OCI-LY3 (cell line): ENCODE measurements at regions not wholly inside any gene's neighbourhood (a gene's known extent, or its start where the extent isn't known, plus 50 kb on each side); places are given as distances from the start of the nearest gene placed in this dataset.

Source experiments
- H2AFZ ChIP-seq: fragments of 200-600, 300-600 bp; shearing (Covaris generic); 2 replicates; pipeline ENCODE4 v1.6.0; 2014; ENCODE audit warnings: antibody characterized with exemption, low read depth, low read length
- H3K27ac ChIP-seq: fragments of 200-600, 300-600 bp; sonication (generic); 2 replicates; pipeline ENCODE4 v1.5.1; 2014; ENCODE audit warnings: mild to moderate bottlenecking, low read length, moderate library complexity, mixed read lengths
- H3K27me3 ChIP-seq: fragments of 200-600, 300-600 bp; sonication (generic); 2 replicates; pipeline ENCODE4 v1.6.1; 2014; ENCODE audit warnings: low read depth, low read length, mixed read lengths
- H3K36me3 ChIP-seq: fragments of 200-600, 300-600 bp; sonication (generic); replicated peaks from 2 replicates; pipeline ENCODE3; 2014; ENCODE audit warnings: low read depth, low read length, mixed read lengths
- H3K4me1 ChIP-seq: fragments of 300-600, 200-600 bp; sonication (generic); 2 replicates; pipeline ENCODE4 v1.6.1; 2014; ENCODE audit warnings: low read length, mixed read lengths
- H3K4me2 ChIP-seq: fragments of 200-600, 300-600 bp; sonication (generic); 2 replicates; pipeline ENCODE4 v1.6.1; 2014; ENCODE audit warnings: low read length, mixed read lengths
- H3K4me3 ChIP-seq: fragments of 300-600, 200-600 bp; sonication (generic); 2 replicates; pipeline ENCODE4 v1.5.1; 2014; ENCODE audit warnings: antibody characterized with exemption, mild to moderate bottlenecking, low read length, moderate library complexity
- H3K79me2 ChIP-seq: fragments of 300-600, 200-600 bp; shearing (Covaris generic); 2 replicates; pipeline ENCODE4 v1.6.1; 2014; ENCODE audit warnings: mild to moderate bottlenecking, low read length, mixed read lengths
- H3K9ac ChIP-seq: fragments of 300-600, 200-600 bp; shearing (Covaris generic); 2 replicates; pipeline ENCODE4 v1.6.0; 2014; ENCODE audit warnings: mild to moderate bottlenecking, low read length, moderate library complexity
- H3K9me3 ChIP-seq: fragments of 200-600, 300-600 bp; shearing (Covaris generic); 2 replicates; pipeline ENCODE4 v1.6.1; 2014; ENCODE audit warnings: low read length, mixed read lengths; ENCODE audit not compliant: insufficient read depth
- H4K20me1 ChIP-seq: fragments of 200-600, 300-600 bp; sonication (generic); 2 replicates; pipeline ENCODE4 v1.6.1; 2016; ENCODE audit warnings: low read length, mixed read lengths; ENCODE audit not compliant: insufficient read depth
- EZH2phosphoT487 ChIP-seq: fragments of 200-600 bp; shearing (Covaris generic); IDR thresholded peaks from 2 replicates; pipeline ENCODE4 v1.6.1; 2018; ENCODE audit warnings: antibody characterized with exemption, mixed run types, low read depth
- TF ChIP-seq, protein P1 (sequence below): fragments of 200-600, 300-600 bp; sonication (generic); IDR thresholded peaks from 2 replicates; pipeline ENCODE4 v1.5.1; 2014; ENCODE audit warnings: antibody characterized with exemption, low read length, low read depth

GRCh38 chr3:81909796-81910195, 148.4 kb upstream of the GBE1 start:
- Histone ChIP-seq H3K4me2 (peak overlapping the region; percentile 41), H3K4me1 (no peaks in the 10 kb centered on the region), H3K9ac (no peak overlapping the region), H3K9me3 (no peaks in the 10 kb centered on the region), H3K27ac (no peak overlapping the region), H3K36me3 (no peaks in the 10 kb centered on the region), H2AFZ (peak overlapping the region; percentile 50; the same call in 1 of the 2 replicates), H4K20me1 (no peaks in the 10 kb centered on the region), H3K79me2 (no peaks in the 10 kb centered on the region), H3K4me3 (no peak overlapping the region), H3K27me3 (no peaks in the 10 kb centered on the region)
- TF ChIP-seq EZH2phosphoT487 = no peak
- TF ChIP-seq, protein P1, sequence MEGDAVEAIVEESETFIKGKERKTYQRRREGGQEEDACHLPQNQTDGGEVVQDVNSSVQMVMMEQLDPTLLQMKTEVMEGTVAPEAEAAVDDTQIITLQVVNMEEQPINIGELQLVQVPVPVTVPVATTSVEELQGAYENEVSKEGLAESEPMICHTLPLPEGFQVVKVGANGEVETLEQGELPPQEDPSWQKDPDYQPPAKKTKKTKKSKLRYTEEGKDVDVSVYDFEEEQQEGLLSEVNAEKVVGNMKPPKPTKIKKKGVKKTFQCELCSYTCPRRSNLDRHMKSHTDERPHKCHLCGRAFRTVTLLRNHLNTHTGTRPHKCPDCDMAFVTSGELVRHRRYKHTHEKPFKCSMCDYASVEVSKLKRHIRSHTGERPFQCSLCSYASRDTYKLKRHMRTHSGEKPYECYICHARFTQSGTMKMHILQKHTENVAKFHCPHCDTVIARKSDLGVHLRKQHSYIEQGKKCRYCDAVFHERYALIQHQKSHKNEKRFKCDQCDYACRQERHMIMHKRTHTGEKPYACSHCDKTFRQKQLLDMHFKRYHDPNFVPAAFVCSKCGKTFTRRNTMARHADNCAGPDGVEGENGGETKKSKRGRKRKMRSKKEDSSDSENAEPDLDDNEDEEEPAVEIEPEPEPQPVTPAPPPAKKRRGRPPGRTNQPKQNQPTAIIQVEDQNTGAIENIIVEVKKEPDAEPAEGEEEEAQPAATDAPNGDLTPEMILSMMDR = no peak

- H3K9me3 ChIP-seq = no peaks in the 10 kb centered on the region
- H3K9ac ChIP-seq = no peak overlapping the region
- H3K4me1 ChIP-seq = no peaks in the 10 kb centered on the region
- H3K4me2 ChIP-seq = no peak overlapping the region
- H3K4me3 ChIP-seq = no peak overlapping the region
- TF ChIP-seq EZH2phosphoT487 = no peak
- TF ChIP-seq, protein P1 = no peak
- no peaks in the 10 kb centered on the region for H3K27me3 ChIP-seq
- no peak overlapping the region for H2AFZ ChIP-seq
- H3K36me3 ChIP-seq = no peaks in the 10 kb centered on the region
- H3K27ac ChIP-seq = no peak overlapping the region
- no peaks in the 10 kb centered on the region for H4K20me1 ChIP-seq
- no peaks in the 10 kb centered on the region for H3K79me2 ChIP-seq
These were observed 147.1 kb upstream of the GBE1 start for GRCh38 chr3:81908561-81908960.

DNA sequence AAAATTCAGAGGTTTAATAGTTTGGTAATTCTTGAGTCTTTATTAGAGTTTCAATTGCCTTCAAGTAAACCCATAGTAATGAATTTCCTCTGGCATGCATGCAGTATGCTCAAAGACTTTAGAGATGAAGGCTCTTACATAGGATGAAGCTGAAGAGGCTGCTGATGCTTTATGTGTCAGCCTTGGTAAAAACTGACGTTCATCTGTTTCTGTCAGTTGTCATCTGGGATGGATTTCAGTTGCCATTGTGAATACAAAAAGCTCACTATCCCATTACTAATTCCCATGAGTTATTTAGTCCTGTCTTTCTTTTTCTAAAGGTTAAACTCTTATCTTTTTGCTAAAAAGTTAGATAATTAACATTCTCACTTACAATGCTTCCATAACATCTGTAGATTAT, 136.9 kb upstream of the GBE1 start:
- H3K4me1 ChIP-seq = no peaks in the 10 kb centered on the region
- no peak overlapping the region for H2AFZ ChIP-seq
- H3K27ac ChIP-seq = no peak overlapping the region
- H3K4me2 ChIP-seq = no peak overlapping the region
- no peak for TF ChIP-seq EZH2phosphoT487
- TF ChIP-seq, protein P1 = no peak
- H3K36me3 ChIP-seq = no peaks in the 10 kb centered on the region
- no peaks in the 10 kb centered on the region for H3K27me3 ChIP-seq
- H3K9me3 ChIP-seq = no peaks in the 10 kb centered on the region
- H3K9ac ChIP-seq = no peak overlapping the region
- no peak overlapping the region for H3K4me3 ChIP-seq
- H4K20me1 ChIP-seq = no peaks in the 10 kb centered on the region
- no peaks in the 10 kb centered on the region for H3K79me2 ChIP-seq

DNA sequence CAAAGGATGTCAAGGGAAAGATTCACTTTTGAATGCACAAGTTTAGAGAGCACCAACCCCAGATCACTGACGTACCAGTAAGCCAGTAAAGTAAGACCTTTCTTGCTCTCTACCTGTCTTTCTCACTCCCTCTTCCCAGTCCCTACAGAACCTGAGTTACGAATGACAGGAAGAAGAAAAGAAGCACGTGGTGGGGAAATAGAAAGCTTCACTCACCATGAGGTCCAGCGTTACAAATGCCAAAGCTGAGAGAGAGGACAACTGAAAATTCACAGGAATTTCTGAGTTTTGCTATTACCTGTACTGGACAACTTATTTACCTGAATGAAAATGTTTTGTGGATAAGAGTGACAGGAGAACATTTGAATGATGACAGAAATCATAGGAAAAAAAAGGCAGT, 133.2 kb upstream of the GBE1 start:
- TF ChIP-seq EZH2phosphoT487 = no peak
- TF ChIP-seq, protein P1 = no peak
- no peak overlapping the region for H2AFZ ChIP-seq
- no peak overlapping the region for H3K4me3 ChIP-seq
- no peaks in the 10 kb centered on the region for H3K4me1 ChIP-seq
- no peaks in the 10 kb centered on the region for H3K79me2 ChIP-seq
- no peak overlapping the region for H3K9ac ChIP-seq
- H3K27ac ChIP-seq = no peak overlapping the region
- no peaks in the 10 kb centered on the region for H4K20me1 ChIP-seq
- no peaks in the 10 kb centered on the region for H3K27me3 ChIP-seq
- H3K36me3 ChIP-seq = no peaks in the 10 kb centered on the region
- H3K9me3 ChIP-seq = no peaks in the 10 kb centered on the region
- H3K4me2 ChIP-seq = no peak overlapping the region
